Kidney epithelial cell (primary cell): ENCODE measurements at regions not wholly inside any gene's neighbourhood (a gene's known extent, or its start where the extent isn't known, plus 50 kb on each side); places are given as distances from the start of the nearest gene placed in this dataset.

Experiments
- DNase-seq: peaks from one replicate; pipeline ENCODE4 v3.0.0-alpha.2; 2010; ENCODE audit warnings: low read depth
- H3K27me3 ChIP-seq: 2 replicates; pipeline ENCODE4 v1.6.0; 2011; ENCODE audit warnings: low read length; ENCODE audit not compliant: control insufficient read depth, insufficient read depth
- H3K36me3 ChIP-seq: 2 replicates; pipeline ENCODE4 v1.5.1; 2011; ENCODE audit warnings: low read length; ENCODE audit not compliant: control insufficient read depth, insufficient read depth
- H3K4me3 ChIP-seq: 2 replicates; pipeline ENCODE4 v1.5.1; 2011; ENCODE audit warnings: low read depth, mild to moderate bottlenecking, control low read depth, low read length
- TF ChIP-seq, protein P1 (sequence below): IDR thresholded peaks from 2 replicates; pipeline ENCODE4 v1.5.1; 2011; ENCODE audit warnings: mild to moderate bottlenecking, moderate library complexity, low read length, control low read depth, inconsistent platforms; ENCODE audit not compliant: insufficient read depth, poor library complexity, severe bottlenecking

DNA sequence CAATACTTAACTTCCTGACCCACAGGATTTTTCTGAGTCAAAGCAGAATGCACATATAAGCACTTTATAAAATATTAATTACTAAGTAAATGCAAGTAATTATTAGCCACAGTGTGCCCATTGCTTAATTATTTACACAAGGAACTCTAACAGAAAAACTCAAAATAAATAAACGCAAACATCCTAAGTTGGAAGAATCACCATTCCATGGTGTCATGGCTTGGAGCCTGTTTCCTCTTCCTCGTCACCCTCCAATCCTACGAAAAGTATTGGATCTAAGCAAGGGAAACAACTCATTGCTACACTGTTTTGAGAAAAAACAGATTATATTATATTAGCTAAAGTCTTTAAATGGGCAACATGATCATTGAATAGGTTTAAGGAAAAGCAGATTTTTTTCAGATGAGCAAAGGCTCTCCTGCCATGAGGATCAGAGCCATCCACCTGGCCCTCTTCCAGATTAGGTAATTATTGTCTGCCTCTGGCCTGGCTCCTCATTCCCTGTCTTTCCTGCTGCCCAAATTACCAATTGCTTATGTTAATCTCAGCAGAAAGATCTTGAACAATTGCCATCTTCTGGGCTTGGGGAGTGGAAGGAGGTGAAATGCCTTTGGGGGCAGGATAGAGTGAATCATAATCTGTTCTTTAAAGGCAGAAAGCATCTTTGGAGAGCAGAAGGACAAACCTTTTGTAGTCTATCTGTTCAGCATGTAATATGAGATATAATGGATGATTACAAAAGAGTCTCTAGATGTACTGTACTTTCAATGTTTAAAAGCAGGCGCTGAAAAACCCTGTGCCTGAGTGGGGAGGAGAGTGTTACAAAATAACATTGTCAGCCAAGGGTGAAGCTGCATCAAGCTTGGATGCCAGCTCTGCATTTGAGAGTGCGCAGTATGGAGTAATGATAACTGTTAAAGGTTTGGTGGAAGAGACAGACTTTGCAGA lies 121.2 kb downstream of the DUSP10 start:
- H3K4me3 ChIP-seq: no peak overlapping the region
- no peak for DNase-seq
- TF ChIP-seq, protein P1, sequence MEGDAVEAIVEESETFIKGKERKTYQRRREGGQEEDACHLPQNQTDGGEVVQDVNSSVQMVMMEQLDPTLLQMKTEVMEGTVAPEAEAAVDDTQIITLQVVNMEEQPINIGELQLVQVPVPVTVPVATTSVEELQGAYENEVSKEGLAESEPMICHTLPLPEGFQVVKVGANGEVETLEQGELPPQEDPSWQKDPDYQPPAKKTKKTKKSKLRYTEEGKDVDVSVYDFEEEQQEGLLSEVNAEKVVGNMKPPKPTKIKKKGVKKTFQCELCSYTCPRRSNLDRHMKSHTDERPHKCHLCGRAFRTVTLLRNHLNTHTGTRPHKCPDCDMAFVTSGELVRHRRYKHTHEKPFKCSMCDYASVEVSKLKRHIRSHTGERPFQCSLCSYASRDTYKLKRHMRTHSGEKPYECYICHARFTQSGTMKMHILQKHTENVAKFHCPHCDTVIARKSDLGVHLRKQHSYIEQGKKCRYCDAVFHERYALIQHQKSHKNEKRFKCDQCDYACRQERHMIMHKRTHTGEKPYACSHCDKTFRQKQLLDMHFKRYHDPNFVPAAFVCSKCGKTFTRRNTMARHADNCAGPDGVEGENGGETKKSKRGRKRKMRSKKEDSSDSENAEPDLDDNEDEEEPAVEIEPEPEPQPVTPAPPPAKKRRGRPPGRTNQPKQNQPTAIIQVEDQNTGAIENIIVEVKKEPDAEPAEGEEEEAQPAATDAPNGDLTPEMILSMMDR: no peak
- no peaks in the 10 kb centered on the region for H3K27me3 ChIP-seq
- no peaks in the 10 kb centered on the region for H3K36me3 ChIP-seq

GRCh38 chr1:221621683-221622082 lies 120.2 kb downstream of the DUSP10 start:
- Histone ChIP-seq H3K4me3 (no peak overlapping the region), H3K36me3 (no peaks in the 10 kb centered on the region), H3K27me3 (no peaks in the 10 kb centered on the region)
- TF ChIP-seq, protein P1: no peak
- no peak for DNase-seq

- TF ChIP-seq, protein P1: no peak
- H3K27me3 ChIP-seq: no peaks in the 10 kb centered on the region
- H3K36me3 ChIP-seq: no peaks in the 10 kb centered on the region
- no peak overlapping the region for H3K4me3 ChIP-seq
- DNase-seq: no peak
These were observed 119.5 kb downstream of the DUSP10 start for GRCh38 chr1:221622389-221622788.

DNA sequence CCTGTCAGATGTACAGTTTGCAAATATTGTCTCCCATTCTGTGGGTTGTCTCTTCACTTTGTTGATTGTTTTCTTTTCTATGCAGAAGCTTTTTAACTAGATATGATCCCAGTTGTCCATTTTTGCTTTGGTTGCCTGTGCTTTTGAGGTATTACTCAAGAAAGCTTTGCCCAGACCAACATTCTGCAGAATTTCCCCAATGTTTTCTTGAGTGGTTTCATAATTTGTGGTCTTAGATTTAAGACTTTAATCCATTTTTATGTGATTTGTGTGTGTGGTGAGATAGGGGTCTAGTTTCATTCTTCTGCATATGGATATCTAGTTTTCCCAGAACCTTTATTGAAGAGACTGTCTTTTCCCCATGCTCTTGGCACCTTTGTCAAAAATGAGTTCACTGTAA lies 116.9 kb downstream of the DUSP10 start:
- no peaks in the 10 kb centered on the region for H3K27me3 ChIP-seq
- DNase-seq: no peak
- TF ChIP-seq, protein P1: no peak
- H3K4me3 ChIP-seq: no peak overlapping the region
- H3K36me3 ChIP-seq: no peaks in the 10 kb centered on the region

DNA sequence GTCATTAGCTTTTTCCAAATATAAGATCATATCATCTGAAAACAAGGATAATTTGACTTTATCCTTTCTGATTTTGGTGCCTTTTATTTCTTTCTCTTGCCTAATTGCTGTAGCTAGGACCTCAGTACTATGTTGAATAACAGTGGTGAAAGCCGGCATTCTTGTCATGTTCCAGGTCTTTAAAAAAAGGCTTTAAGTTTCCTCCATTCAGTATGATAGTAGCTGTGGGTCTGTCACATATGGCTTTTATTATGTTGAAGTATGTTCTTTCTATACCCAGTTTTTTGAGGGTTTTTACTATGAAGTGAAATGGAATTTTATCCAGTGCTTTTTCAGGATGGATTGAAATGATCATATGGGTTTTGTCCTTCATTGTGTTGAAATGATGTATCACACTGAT lies 115.8 kb downstream of the DUSP10 start:
- no peak overlapping the region for H3K4me3 ChIP-seq
- H3K36me3 ChIP-seq: no peaks in the 10 kb centered on the region
- TF ChIP-seq, protein P1: no peak
- H3K27me3 ChIP-seq: no peaks in the 10 kb centered on the region
- DNase-seq: no peak
